ENCODE measurements at regions not wholly inside any gene's neighbourhood (a gene's known extent, or its start where the extent isn't known, plus 50 kb on each side); places are given as distances from the start of the nearest gene placed in this dataset.

DNA sequence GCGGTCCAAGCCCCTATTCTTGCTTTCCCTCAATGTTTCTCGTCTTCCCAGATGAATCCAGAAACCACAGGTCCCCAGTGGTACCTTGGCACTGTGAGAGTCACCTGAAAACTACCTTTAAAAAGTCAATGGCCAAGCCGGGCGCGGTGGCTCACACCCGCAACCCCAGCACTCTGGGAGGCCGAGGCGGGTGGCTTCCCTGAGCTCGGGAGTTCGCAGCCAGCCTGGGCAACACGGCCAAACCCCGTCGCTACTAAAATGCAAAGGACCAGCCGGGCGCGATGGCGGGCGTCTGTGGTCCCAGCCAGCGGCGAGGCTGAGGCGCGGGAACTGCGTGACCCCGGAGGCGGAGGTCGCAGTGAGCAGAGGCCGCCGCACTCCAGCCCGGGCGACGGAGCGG, 285.9 kb downstream of the CHL1 start:
- H3K56ac ChIP-seq (replicated peaks; ENCODE audit: insufficient read length, low read depth, low read length): no peak overlapping the region
- no peak overlapping the region for H4K8ac ChIP-seq (ENCODE audit: extremely low read depth, insufficient read depth, low read length)
- H3K14ac ChIP-seq (ENCODE audit: insufficient read length): no peak overlapping the region
- H3K23me2 ChIP-seq (ENCODE audit: low read depth, low read length): no peaks in the 10 kb centered on the region
- no peak overlapping the region for H3K23ac ChIP-seq (ENCODE audit: insufficient read length)
- no peak overlapping the region for H2AFZ ChIP-seq (ENCODE audit: low read length)
- no peak overlapping the region for H2AK5ac ChIP-seq (ENCODE audit: low read depth, low read length)
- H4K91ac ChIP-seq (replicated peaks; ENCODE audit: insufficient read length, low read length): no peak overlapping the region
- H3K4me3 ChIP-seq (ENCODE audit: extremely low read depth in 1 of 4, insufficient read depth in 2 of 4, low read depth in 3 of 4, low read length in 4 of 4): no peak overlapping the region
- no peak overlapping the region for H2BK5ac ChIP-seq (ENCODE audit: low read depth, low read length)
- POLR2A ChIA-PET (ENCODE audit: partially characterized antibody): no interaction called here
- DNase-seq (ENCODE audit: low read depth in 1 of 2, low spot score in 2 of 2) (no peak), FAIRE-seq (no peak)
- CTCF ChIA-PET (ENCODE audit: partially characterized antibody): interaction anchor here (1.1 kb wide), 1 partner anchor 194 kb away, joined by 3 read pairs; no protein-coding TSS in a partner anchor
- no peak overlapping the region for H4K5ac ChIP-seq (ENCODE audit: insufficient read length, low read depth, low read length)
- H3K9me3 ChIP-seq (ENCODE audit: insufficient read depth in 2 of 2, low read depth in 1 of 2, low read length in 1 of 2): no peaks in the 10 kb centered on the region; a peak in 1 of 4 replicates
- H3K4ac ChIP-seq (replicated peaks; ENCODE audit: insufficient read length, low read depth, low read length): no peak overlapping the region
- no peaks in the 10 kb centered on the region for H3K79me2 ChIP-seq (ENCODE audit: control insufficient read depth in 1 of 2, insufficient read depth in 2 of 2, low read length in 2 of 2)
- peaks cover 0 to 2% (median 0%) of the 10 kb centered on the region in 4 experiments; a peak in 1 of 7 replicates for H3K4me1 ChIP-seq (replicated peaks in 1 of 4; ENCODE audit: control insufficient read depth in 3 of 4, insufficient read depth in 4 of 4, low read length in 3 of 4)
- no peak overlapping the region for H2BK20ac ChIP-seq (ENCODE audit: low read length)
- H4K20me1 ChIP-seq (replicated peaks in 1 of 2; ENCODE audit: control insufficient read depth in 1 of 2, insufficient read depth in 2 of 2, low read length in 2 of 2): no peaks in the 10 kb centered on the region
- H3K36me3 ChIP-seq (ENCODE audit: control insufficient read depth in 2 of 4, insufficient read depth in 4 of 4, low read length in 3 of 4): no peaks in the 10 kb centered on the region
- no peaks in the 10 kb centered on the region for H3K79me1 ChIP-seq (ENCODE audit: low read depth, low read length)
- no peak overlapping the region for H2BK12ac ChIP-seq (ENCODE audit: low read depth, low read length)
- WGBS, 2 experiments (ENCODE audit: extremely low coverage in 1 of 2, insufficient coverage in 1 of 2, insufficient read length in 1 of 2, insufficient replicate concordance in 2 of 2, low coverage in 1 of 2, low lambda C conversion rate in 2 of 2, missing lambda C conversion rate in 1 of 2): 95% methylated on average over 22 of the region's 32 CpGs; no CpG with 5 or more reads in 1 of the 2 experiments
- no peak overlapping the region for H3K9ac ChIP-seq (replicated peaks in 1 of 4; ENCODE audit: extremely low read depth in 1 of 4, low read depth in 3 of 4, low read length in 3 of 4)
- H2BK120ac ChIP-seq (replicated peaks; ENCODE audit: low read depth, low read length): no peak overlapping the region
- H3K27me3 ChIP-seq (replicated peaks in 1 of 4; ENCODE audit: control insufficient read depth in 3 of 4, extremely low read depth in 1 of 4, insufficient read depth in 3 of 4, low read length in 3 of 4): no peaks in the 10 kb centered on the region; a peak in 1 of 7 replicates
- H3K4me2 ChIP-seq (ENCODE audit: insufficient read depth in 1 of 2, low read depth in 2 of 2, low read length in 2 of 2): no peak overlapping the region
- H3K18ac ChIP-seq (ENCODE audit: extremely low read depth, low read length): no peak overlapping the region
- no peak overlapping the region for H2BK15ac ChIP-seq (ENCODE audit: low read length)
- no peak overlapping the region for H3K27ac ChIP-seq (ENCODE audit: low read depth, low read length)
- no peak for TF ChIP-seq HDAC6 (IDR thresholded peaks at IDR 0.05; ENCODE audit: low read depth, low read length)
- TF ChIP-seq SRF (IDR thresholded peaks at IDR 0.05; ENCODE audit: low read depth, low read length): no peak
- TF ChIP-seq, protein P1, sequence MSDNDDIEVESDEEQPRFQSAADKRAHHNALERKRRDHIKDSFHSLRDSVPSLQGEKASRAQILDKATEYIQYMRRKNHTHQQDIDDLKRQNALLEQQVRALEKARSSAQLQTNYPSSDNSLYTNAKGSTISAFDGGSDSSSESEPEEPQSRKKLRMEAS (IDR thresholded peaks at IDR 0.05): no peak
- TF ChIP-seq YY1 (IDR thresholded peaks at IDR 0.05; ENCODE audit: low read depth, low read length): no peak
- no peak for TF ChIP-seq CBX8 (IDR thresholded peaks at IDR 0.05; ENCODE audit: borderline replicate concordance, low read depth, low read length)
- TF ChIP-seq, protein P2, sequence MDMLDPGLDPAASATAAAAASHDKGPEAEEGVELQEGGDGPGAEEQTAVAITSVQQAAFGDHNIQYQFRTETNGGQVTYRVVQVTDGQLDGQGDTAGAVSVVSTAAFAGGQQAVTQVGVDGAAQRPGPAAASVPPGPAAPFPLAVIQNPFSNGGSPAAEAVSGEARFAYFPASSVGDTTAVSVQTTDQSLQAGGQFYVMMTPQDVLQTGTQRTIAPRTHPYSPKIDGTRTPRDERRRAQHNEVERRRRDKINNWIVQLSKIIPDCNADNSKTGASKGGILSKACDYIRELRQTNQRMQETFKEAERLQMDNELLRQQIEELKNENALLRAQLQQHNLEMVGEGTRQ (IDR thresholded peaks at IDR 0.05; ENCODE audit: low read length): no peak
- TF ChIP-seq SP4 (IDR thresholded peaks at IDR 0.05; ENCODE audit: low read length): no peak
- TF ChIP-seq TAF7 (optimal IDR thresholded peaks at IDR 0.05; ENCODE audit: borderline replicate concordance, low read depth, low read length): no peak
- TF ChIP-seq TBP (IDR thresholded peaks at IDR 0.05; ENCODE audit: low read depth, low read length): no peak
- TF ChIP-seq GTF2F1 (IDR thresholded peaks at IDR 0.05; ENCODE audit: borderline replicate concordance, low read depth, low read length): no peak
- TF ChIP-seq SAP30 (IDR thresholded peaks at IDR 0.05; ENCODE audit: insufficient read depth, insufficient replicate concordance, low read length): no peak
- no peak for TF ChIP-seq SUZ12 (IDR thresholded peaks at IDR 0.05; ENCODE audit: low read length)
- TF ChIP-seq GABPA (IDR thresholded peaks at IDR 0.05; ENCODE audit: borderline replicate concordance, insufficient read depth, low read length): no peak
- TF ChIP-seq NANOG (IDR thresholded peaks at IDR 0.05; ENCODE audit: insufficient read depth, low read depth, low read length, poor library complexity, severe bottlenecking): no peak

Measured in H1 (cell line).